T-cell (primary cell): ENCODE measurements at regions not wholly inside any gene's neighbourhood (a gene's known extent, or its start where the extent isn't known, plus 50 kb on each side); places are given as distances from the start of the nearest gene placed in this dataset.

Experiments
- ATAC-seq, 4 experiments: fragments of 200-7000 bp in 3 of 4; fragments of 150-1000 bp in 1 of 4; cut with Tn5 transposase; replicated peaks in 1 of 4; 1 replicate in 3 of 4; 2 replicates in 1 of 4; pipeline ENCODE4 v1.10.0; 2021; ENCODE audit warnings: moderate library complexity in 3 of 4, mild to moderate bottlenecking in 2 of 4, moderate number of reproducible peaks in 1 of 4
- CTCF ChIA-PET, 2 donors: fragments of 300-600 bp; sonication (Branson Sonifier 250); formaldehyde crosslinking; loops; one replicate each; lab custom pipeline; 2022; ENCODE audit warnings: antibody characterized with exemption in 2 of 2; lab: Charles Lee
- POLR2A ChIA-PET, 2 donors: fragments of 300-600 bp; sonication (Branson Sonifier 250); formaldehyde crosslinking; loops; one replicate each; lab custom pipeline; 2022; ENCODE audit warnings: antibody characterized with exemption in 2 of 2; lab: Charles Lee
- DNase-seq, 35 experiments: peaks; one replicate each; pipeline versions ENCODE4 v3.0.0 to v3.0.0-alpha.2; 2013 to 2023
- H3K27ac ChIP-seq: one replicate; pipeline ENCODE4 v1.5.1; 2013; ENCODE audit warnings: low read length
- H3K27me3 ChIP-seq, 2 experiments: replicated peaks in 1 of 2; 1 replicate in 1 of 2; 2 replicates in 1 of 2; pipeline versions ENCODE4 v1.6.1 to v1.7.0; 2013; ENCODE audit warnings: low read length in 1 of 2, mixed read lengths in 1 of 2; ENCODE audit not compliant: control insufficient read depth in 2 of 2, insufficient read depth in 2 of 2; ENCODE audit errors: extremely low read depth in 1 of 2
- H3K36me3 ChIP-seq, 2 donors: 1 replicate in 1 of 2; 2 replicates in 1 of 2; pipeline versions ENCODE4 v1.6.1 to v1.7.0; 2013; ENCODE audit warnings: low read length in 1 of 2; ENCODE audit not compliant: control insufficient read depth in 2 of 2, insufficient read depth in 1 of 2; ENCODE audit errors: extremely low read depth in 1 of 2
- H3K4me1 ChIP-seq, 2 experiments: 1 replicate in 1 of 2; 2 replicates in 1 of 2; pipeline versions ENCODE4 v1.6.1 to v1.7.0; 2013; ENCODE audit warnings: low read length in 2 of 2, mixed read lengths in 1 of 2; ENCODE audit not compliant: insufficient read depth in 2 of 2, control insufficient read depth in 1 of 2; ENCODE audit errors: extremely low read depth in 1 of 2
- H3K4me3 ChIP-seq, 2 donors: 1 replicate in 1 of 2; 2 replicates in 1 of 2; pipeline versions ENCODE4 v1.5.1 to v1.7.0; 2013; ENCODE audit warnings: mild to moderate bottlenecking in 2 of 2, low read length in 1 of 2, moderate library complexity in 1 of 2; ENCODE audit not compliant: control insufficient read depth in 1 of 2; ENCODE audit errors: extremely low read depth in 1 of 2
- H3K9me3 ChIP-seq: 2 replicates; pipeline ENCODE4 v1.7.0; 2013
- H3K27ac Mint-ChIP-seq, 2 donors: one replicate each; pipeline ENCODE4 v1.8.0; 2020 to 2021; ENCODE audit warnings: mild to moderate bottlenecking in 2 of 2, mixed read lengths in 2 of 2
- H3K27me3 Mint-ChIP-seq, 2 donors: one replicate each; pipeline ENCODE4 v1.8.0; 2021 to 2022; ENCODE audit warnings: mixed read lengths in 2 of 2
- H3K36me3 Mint-ChIP-seq: one replicate; pipeline ENCODE4 v1.8.0; 2021; ENCODE audit warnings: mixed read lengths
- H3K4me1 Mint-ChIP-seq, 3 donors: one replicate each; pipeline ENCODE4 v1.8.0; 2020 to 2022; ENCODE audit warnings: mixed read lengths in 3 of 3, mild to moderate bottlenecking in 1 of 3
- H3K4me3 Mint-ChIP-seq, 3 donors: one replicate each; pipeline ENCODE4 v1.8.0; 2020 to 2022; ENCODE audit warnings: mild to moderate bottlenecking in 3 of 3, mixed read lengths in 3 of 3, moderate library complexity in 3 of 3
- H3K9me3 Mint-ChIP-seq, 3 donors: one replicate each; pipeline ENCODE4 v1.8.0; 2020 to 2022; ENCODE audit warnings: mixed read lengths in 3 of 3
- WGBS: methylation state at CpG from one replicate; pipeline ENCODE4 v1.1.5; 2013; ENCODE audit warnings: missing lambda C conversion rate; ENCODE audit not compliant: insufficient coverage; 5-methylcytosine and 5-hydroxymethylcytosine counted together

GRCh38 chr4:173859091-173859713, 329.2 kb upstream of the HAND2 start:
- CTCF ChIA-PET = no interaction called here
- 89% methylated on average over 3 of the region's 6 CpGs for WGBS
- no peak for ATAC-seq
- POLR2A ChIA-PET = no interaction called here
- H3K27me3 Mint-ChIP-seq = peaks cover 2 to 6% of the 10 kb centered on the region in 2 donors
- H3K4me3 Mint-ChIP-seq = no peak overlapping the region
- no peak overlapping the region for H3K27ac Mint-ChIP-seq
- Histone ChIP-seq H3K4me1 (no peaks in the 10 kb centered on the region), H3K36me3 (no peaks in the 10 kb centered on the region), H3K9me3 (no peaks in the 10 kb centered on the region), H3K27ac (no peak overlapping the region), H3K27me3 (no peaks in the 10 kb centered on the region), H3K4me3 (no peak overlapping the region)
- no peaks in the 10 kb centered on the region for H3K4me1 Mint-ChIP-seq
- no peaks in the 10 kb centered on the region for H3K36me3 Mint-ChIP-seq
- no peak for DNase-seq
- H3K9me3 Mint-ChIP-seq = peaks cover 2 to 17% (median 11%) of the 10 kb centered on the region in 3 donors

GRCh38 chr4:173858471-173858870, 328.4 kb upstream of the HAND2 start:
- H3K4me1 Mint-ChIP-seq = no peaks in the 10 kb centered on the region
- ATAC-seq (no peak), DNase-seq (no peak)
- H3K27ac ChIP-seq = no peak overlapping the region
- peaks cover 2 to 6% of the 10 kb centered on the region in 2 donors for H3K27me3 Mint-ChIP-seq
- CTCF ChIA-PET = no interaction called here
- H3K4me3 Mint-ChIP-seq = no peak overlapping the region
- no peak overlapping the region for H3K4me3 ChIP-seq
- H3K36me3 Mint-ChIP-seq = no peaks in the 10 kb centered on the region
- H3K4me1 ChIP-seq = no peaks in the 10 kb centered on the region
- H3K36me3 ChIP-seq = no peaks in the 10 kb centered on the region
- WGBS = no CpG with 5 or more reads among the region's 2 CpGs
- H3K9me3 ChIP-seq = no peaks in the 10 kb centered on the region
- POLR2A ChIA-PET = no interaction called here
- no peaks in the 10 kb centered on the region for H3K27me3 ChIP-seq
- no peak overlapping the region for H3K27ac Mint-ChIP-seq
- peaks cover 0 to 17% (median 5%) of the 10 kb centered on the region in 3 donors for H3K9me3 Mint-ChIP-seq

GRCh38 chr4:173857828-173858227, 327.8 kb upstream of the HAND2 start:
- H3K27me3 Mint-ChIP-seq = peaks cover 2 to 6% of the 10 kb centered on the region in 2 donors
- H3K9me3 ChIP-seq = no peaks in the 10 kb centered on the region
- CTCF ChIA-PET = no interaction called here
- no peaks in the 10 kb centered on the region for H3K36me3 Mint-ChIP-seq
- no peaks in the 10 kb centered on the region for H3K27me3 ChIP-seq
- ATAC-seq (no peak), DNase-seq (no peak)
- peaks cover 0 to 17% (median 2%) of the 10 kb centered on the region in 3 donors for H3K9me3 Mint-ChIP-seq
- no peak overlapping the region for H3K4me3 ChIP-seq
- no peak overlapping the region for H3K27ac ChIP-seq
- 86% methylated on average over 1 of the region's 1 CpG for WGBS
- no peaks in the 10 kb centered on the region for H3K4me1 Mint-ChIP-seq
- H3K27ac Mint-ChIP-seq = no peak overlapping the region
- no peaks in the 10 kb centered on the region for H3K4me1 ChIP-seq
- H3K36me3 ChIP-seq = no peaks in the 10 kb centered on the region
- H3K4me3 Mint-ChIP-seq = no peak overlapping the region
- POLR2A ChIA-PET = no interaction called here

GRCh38 chr4:173855015-173855414, 325.0 kb upstream of the HAND2 start:
- H3K4me1 ChIP-seq = no peaks in the 10 kb centered on the region
- Mint-ChIP-seq H3K36me3 (no peaks in the 10 kb centered on the region), H3K27ac (no peak overlapping the region), H3K4me3 (no peak overlapping the region), H3K9me3 (peaks cover 0 to 14% (median 0%) of the 10 kb centered on the region in 3 donors), H3K4me1 (no peaks in the 10 kb centered on the region), H3K27me3 (peaks cover 2 to 6% of the 10 kb centered on the region in 2 donors)
- CTCF ChIA-PET = no interaction called here
- H3K27ac ChIP-seq = no peak overlapping the region
- no peak overlapping the region for H3K4me3 ChIP-seq
- ATAC-seq (no peak), DNase-seq (no peak)
- no peaks in the 10 kb centered on the region for H3K9me3 ChIP-seq
- H3K27me3 ChIP-seq = no peaks in the 10 kb centered on the region
- WGBS = 100% methylated on average over 1 of the region's 2 CpGs
- H3K36me3 ChIP-seq = no peaks in the 10 kb centered on the region
- POLR2A ChIA-PET = no interaction called here

- Mint-ChIP-seq H3K27me3 (peaks cover under 1 to 5% of the 10 kb centered on the region in 2 donors), H3K9me3 (peaks cover 0 to 9% (median 0%) of the 10 kb centered on the region in 3 donors), H3K4me1 (no peaks in the 10 kb centered on the region), H3K36me3 (no peaks in the 10 kb centered on the region), H3K27ac (no peak overlapping the region), H3K4me3 (no peak overlapping the region)
- Histone ChIP-seq H3K9me3 (no peaks in the 10 kb centered on the region), H3K4me1 (no peaks in the 10 kb centered on the region), H3K36me3 (no peaks in the 10 kb centered on the region), H3K4me3 (no peak overlapping the region), H3K27me3 (no peaks in the 10 kb centered on the region), H3K27ac (no peak overlapping the region)
- POLR2A ChIA-PET = no interaction called here
- CTCF ChIA-PET = no interaction called here
- DNase-seq = no peak
- 82% methylated on average over 4 of the region's 6 CpGs for WGBS
- no peak for ATAC-seq
Observed at GRCh38 chr4:173852775-173853174, 322.7 kb upstream of the HAND2 start.

GRCh38 chr4:173845580-173845979, 315.6 kb upstream of the HAND2 start:
- ATAC-seq (no peak), DNase-seq (no peak)
- Mint-ChIP-seq H3K4me1 (no peaks in the 10 kb centered on the region), H3K36me3 (no peaks in the 10 kb centered on the region), H3K9me3 (peaks cover 5 to 11% (median 6%) of the 10 kb centered on the region in 3 donors), H3K4me3 (no peak overlapping the region), H3K27ac (no peak overlapping the region), H3K27me3 (peaks cover 0 to 3% of the 10 kb centered on the region in 2 donors)
- H3K27ac ChIP-seq = no peak overlapping the region
- no peaks in the 10 kb centered on the region for H3K27me3 ChIP-seq
- H3K4me3 ChIP-seq = no peak overlapping the region
- POLR2A ChIA-PET = no interaction called here
- CTCF ChIA-PET = no interaction called here
- WGBS = no CpG with 5 or more reads among the region's 1 CpG
- no peaks in the 10 kb centered on the region for H3K9me3 ChIP-seq
- no peaks in the 10 kb centered on the region for H3K4me1 ChIP-seq
- no peaks in the 10 kb centered on the region for H3K36me3 ChIP-seq

GRCh38 chr4:173839865-173840264, 309.8 kb upstream of the HAND2 start:
- H3K27ac Mint-ChIP-seq = no peak overlapping the region
- H3K36me3 Mint-ChIP-seq = no peaks in the 10 kb centered on the region
- DNase-seq (no peak), ATAC-seq (no peak)
- POLR2A ChIA-PET = no interaction called here
- H3K9me3 Mint-ChIP-seq = peaks cover 5 to 11% (median 6%) of the 10 kb centered on the region in 3 donors
- H3K36me3 ChIP-seq = no peaks in the 10 kb centered on the region
- CTCF ChIA-PET = no interaction called here
- H3K27ac ChIP-seq = no peak overlapping the region
- no CpG with 5 or more reads among the region's 3 CpGs for WGBS
- H3K4me1 ChIP-seq = no peaks in the 10 kb centered on the region
- no peaks in the 10 kb centered on the region for H3K9me3 ChIP-seq
- H3K4me3 Mint-ChIP-seq = no peak overlapping the region
- H3K4me1 Mint-ChIP-seq = no peaks in the 10 kb centered on the region
- H3K4me3 ChIP-seq = no peak overlapping the region
- no peaks in the 10 kb centered on the region for H3K27me3 Mint-ChIP-seq
- no peaks in the 10 kb centered on the region for H3K27me3 ChIP-seq
